ENCODE measurements at regions not wholly inside any gene's neighbourhood (a gene's known extent, or its start where the extent isn't known, plus 50 kb on each side); places are given as distances from the start of the nearest gene placed in this dataset.

- H3K9me3 ChIP-seq (ENCODE audit: control insufficient read depth in 1 of 2, insufficient read depth in 1 of 2, low read length in 2 of 2) = no peaks in the 10 kb centered on the region
- H3K27ac ChIP-seq (ENCODE audit: low read depth in 1 of 2, low read length in 2 of 2) = no peak overlapping the region
- Mint-ChIP-seq H3K36me3 (ENCODE audit: low read depth) (no peaks in the 10 kb centered on the region), H3K27me3 (no peaks in the 10 kb centered on the region), H3K27ac (no peak overlapping the region), H3K9me3 (no peaks in the 10 kb centered on the region), H3K4me1 (ENCODE audit: low read depth) (no peaks in the 10 kb centered on the region), H3K4me3 (no peak overlapping the region)
- DNase-seq (no peak), ATAC-seq (ENCODE audit: poor library complexity) (no peak)
- H3K4me1 ChIP-seq (ENCODE audit: insufficient read depth, low read length) = no peaks in the 10 kb centered on the region
- CTCF ChIA-PET = no interaction called here
- TF ChIP-seq CTCF (IDR thresholded peaks at IDR 0.05) = no peak
- POLR2A ChIA-PET = no interaction called here
- no peaks in the 10 kb centered on the region for H3K27me3 ChIP-seq (ENCODE audit: control insufficient read depth in 1 of 2, insufficient read depth in 2 of 2, low read length in 2 of 2)
- intact Hi-C loops (cut with DNase I, micrococcal nuclease) = no loop called here
- no peaks in the 10 kb centered on the region for H3K36me3 ChIP-seq (ENCODE audit: insufficient read depth, low read length)
- H3K4me3 ChIP-seq (ENCODE audit: low read length) = no peak overlapping the region
Measured at GRCh38 chr18:2281086-2281485, 290.2 kb downstream of the METTL4 start.

DNA sequence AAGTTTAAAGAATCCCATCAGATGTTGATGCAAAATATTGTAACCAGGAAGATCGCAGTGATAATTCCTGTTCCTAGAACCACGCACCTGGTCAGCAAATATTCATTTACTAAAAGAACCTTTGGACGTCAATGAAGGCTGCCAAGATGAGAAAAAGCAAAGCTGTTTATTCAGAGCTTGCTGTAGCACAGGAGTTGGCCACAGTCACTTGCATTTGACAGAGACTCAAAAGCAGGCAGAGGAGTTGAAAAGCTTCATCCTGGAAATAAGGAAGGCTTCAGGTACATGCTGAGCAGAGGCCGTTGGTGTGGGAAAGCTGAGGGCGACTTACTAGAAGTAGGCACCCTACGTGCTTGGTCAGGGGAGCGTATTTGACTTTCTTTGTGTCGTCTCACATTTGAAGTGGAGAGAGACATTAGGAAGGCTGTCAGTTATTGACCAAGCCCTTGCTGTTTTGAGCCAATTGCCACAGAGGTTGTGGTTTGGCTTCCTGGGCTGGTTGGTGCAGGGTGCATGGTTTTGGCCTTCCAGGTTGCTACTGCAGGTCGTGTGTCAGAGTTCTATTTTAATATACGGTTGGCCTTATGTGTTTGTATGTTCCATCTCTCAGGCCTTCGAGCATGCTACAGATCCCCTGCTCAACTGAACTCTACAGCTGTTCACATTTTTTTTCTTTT lies 289.6 kb downstream of the METTL4 start:
- ChIA-PET POLR2A (no interaction called here), CTCF (no interaction called here)
- H3K27me3 ChIP-seq (ENCODE audit: control insufficient read depth in 1 of 2, insufficient read depth in 2 of 2, low read length in 2 of 2) = no peaks in the 10 kb centered on the region
- Mint-ChIP-seq H3K36me3 (ENCODE audit: low read depth) (no peaks in the 10 kb centered on the region), H3K27ac (no peak overlapping the region), H3K4me3 (no peak overlapping the region), H3K27me3 (no peaks in the 10 kb centered on the region), H3K9me3 (peaks cover 1% of the 10 kb centered on the region), H3K4me1 (ENCODE audit: low read depth) (no peaks in the 10 kb centered on the region)
- intact Hi-C loops (cut with DNase I, micrococcal nuclease) = no loop called here
- no peaks in the 10 kb centered on the region for H3K4me1 ChIP-seq (ENCODE audit: insufficient read depth, low read length)
- no peak overlapping the region for H3K27ac ChIP-seq (ENCODE audit: low read depth in 1 of 2, low read length in 2 of 2)
- H3K36me3 ChIP-seq (ENCODE audit: insufficient read depth, low read length) = no peaks in the 10 kb centered on the region
- H3K4me3 ChIP-seq (ENCODE audit: low read length) = no peak overlapping the region
- no peak for DNase-seq
- no peak for TF ChIP-seq CTCF (IDR thresholded peaks at IDR 0.05)
- ATAC-seq (ENCODE audit: poor library complexity) = no peak
- no peaks in the 10 kb centered on the region for H3K9me3 ChIP-seq (ENCODE audit: control insufficient read depth in 1 of 2, insufficient read depth in 1 of 2, low read length in 2 of 2)

DNA sequence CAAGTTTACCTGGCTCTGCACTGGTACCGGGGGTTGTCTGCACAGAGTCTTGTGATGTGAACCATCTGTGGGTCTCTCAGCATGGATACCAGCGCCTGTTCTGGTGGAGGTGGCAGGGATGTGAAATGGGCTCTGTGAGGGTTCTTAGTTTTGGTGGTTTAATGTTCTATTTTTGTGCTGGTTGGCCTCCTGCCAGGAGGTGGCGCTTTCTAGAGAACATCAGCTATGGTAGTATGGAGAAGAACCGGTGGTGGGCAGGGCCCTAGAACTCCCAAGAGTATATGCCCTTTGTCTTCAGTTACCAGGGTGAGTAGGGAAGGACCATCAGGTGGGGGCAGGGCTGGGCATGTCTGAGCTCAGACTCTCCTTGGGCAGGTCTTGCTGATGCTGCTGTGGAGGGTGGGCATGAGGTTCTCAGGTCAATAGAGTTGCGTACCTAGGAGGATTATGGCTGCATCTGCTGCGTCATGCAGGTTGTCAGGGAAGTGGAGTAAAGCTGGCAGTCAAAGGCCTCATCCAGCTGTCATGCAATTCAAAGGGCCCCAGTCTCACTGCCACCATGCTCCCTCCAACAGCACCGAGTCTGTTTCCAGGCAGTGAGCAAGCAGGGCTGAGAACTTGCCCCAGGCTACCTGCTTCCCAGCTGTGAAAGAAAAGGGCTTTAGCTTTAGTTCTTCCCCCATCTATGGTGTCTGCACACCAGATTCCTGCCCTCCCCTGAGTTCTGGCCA lies 278.0 kb downstream of the METTL4 start:
- no peaks in the 10 kb centered on the region for H3K36me3 ChIP-seq (ENCODE audit: insufficient read depth, low read length)
- H3K36me3 Mint-ChIP-seq (ENCODE audit: low read depth) = no peaks in the 10 kb centered on the region
- ATAC-seq (ENCODE audit: poor library complexity) = no peak
- no peaks in the 10 kb centered on the region for H3K4me1 Mint-ChIP-seq (ENCODE audit: low read depth)
- H3K4me1 ChIP-seq (ENCODE audit: insufficient read depth, low read length) = no peaks in the 10 kb centered on the region
- no peak overlapping the region for H3K27ac Mint-ChIP-seq
- intact Hi-C loops (cut with DNase I, micrococcal nuclease) = no loop called here
- no peak overlapping the region for H3K27ac ChIP-seq (ENCODE audit: low read depth in 1 of 2, low read length in 2 of 2)
- H3K4me3 ChIP-seq (ENCODE audit: low read length) = no peak overlapping the region
- H3K9me3 ChIP-seq (ENCODE audit: control insufficient read depth in 1 of 2, insufficient read depth in 1 of 2, low read length in 2 of 2) = peaks cover 0 to 6% of the 10 kb centered on the region in 2 experiments
- ChIA-PET CTCF (no interaction called here), POLR2A (no interaction called here)
- H3K9me3 Mint-ChIP-seq = no peaks in the 10 kb centered on the region
- TF ChIP-seq CTCF (IDR thresholded peaks at IDR 0.05) = no peak
- no peak for DNase-seq
- no peaks in the 10 kb centered on the region for H3K27me3 ChIP-seq (ENCODE audit: control insufficient read depth in 1 of 2, insufficient read depth in 2 of 2, low read length in 2 of 2)
- H3K4me3 Mint-ChIP-seq = no peak overlapping the region
- H3K27me3 Mint-ChIP-seq = peaks cover 55% of the 10 kb centered on the region
